GM21717 (cell line): ENCODE measurements at regions not wholly inside any gene's neighbourhood (a gene's known extent, or its start where the extent isn't known, plus 50 kb on each side); places are given as distances from the start of the nearest gene placed in this dataset.

Source experiments
- ATAC-seq: cut with Tn5 transposase; IDR thresholded peaks from one replicate; pipeline ENCODE4 v1.9.1; 2021; ENCODE audit warnings: mild to moderate bottlenecking, moderate library complexity; ENCODE audit not compliant: unreplicated experiment

GRCh38 chr3:28087591-28087990 is 153.8 kb upstream of the CMC1 start:
- ATAC-seq, result no peak

GRCh38 chr3:28088811-28089526 is 152.4 kb upstream of the CMC1 start:
- ATAC-seq, result no peak

- no peak for ATAC-seq
Observed at GRCh38 chr3:28089527-28089897, 151.9 kb upstream of the CMC1 start.

- ATAC-seq, result no peak
Observed at GRCh38 chr3:28099296-28099695, 142.1 kb upstream of the CMC1 start.

- no peak for ATAC-seq
Observed at GRCh38 chr3:28101705-28102104, 139.7 kb upstream of the CMC1 start.

GRCh38 chr3:28103861-28104260 is 137.6 kb upstream of the CMC1 start:
- no peak for ATAC-seq

GRCh38 chr3:28104896-28105534 is 136.4 kb upstream of the CMC1 start:
- no peak for ATAC-seq

GRCh38 chr3:28109829-28110228 is 131.6 kb upstream of the CMC1 start:
- ATAC-seq, result no peak

GRCh38 chr3:28110869-28111268 is 130.6 kb upstream of the CMC1 start:
- ATAC-seq, result no peak

- ATAC-seq, result no peak
Observed at GRCh38 chr3:28114893-28115292, 126.5 kb upstream of the CMC1 start.

- ATAC-seq, result no peak
Observed at GRCh38 chr3:28115316-28115715, 126.1 kb upstream of the CMC1 start.

GRCh38 chr3:28117598-28117997 is 123.8 kb upstream of the CMC1 start:
- no peak for ATAC-seq

GRCh38 chr3:28118087-28118486 is 123.3 kb upstream of the CMC1 start:
- ATAC-seq, result no peak

- ATAC-seq, result no peak
Observed at GRCh38 chr3:28122227-28122626, 119.2 kb upstream of the CMC1 start.

- ATAC-seq, result no peak
Observed at GRCh38 chr3:28124882-28125281, 116.5 kb upstream of the CMC1 start.

GRCh38 chr3:28125342-28125741 is 116.1 kb upstream of the CMC1 start:
- no peak for ATAC-seq

- ATAC-seq, result no peak
Observed at GRCh38 chr3:28130836-28131235, 110.6 kb upstream of the CMC1 start.

- no peak for ATAC-seq
Observed at GRCh38 chr3:28132941-28133340, 108.5 kb upstream of the CMC1 start.

- no peak for ATAC-seq
Observed at GRCh38 chr3:28134198-28134597, 107.2 kb upstream of the CMC1 start.

- no peak for ATAC-seq
Observed at GRCh38 chr3:28134792-28135375, 106.5 kb upstream of the CMC1 start.

- ATAC-seq, result no peak
Observed at GRCh38 chr3:28136607-28137216, 104.7 kb upstream of the CMC1 start.

- no peak for ATAC-seq
Observed at GRCh38 chr3:28138043-28138610, 103.3 kb upstream of the CMC1 start.
